HG03103 (cell line): ENCODE measurements at regions not wholly inside any gene's neighbourhood (a gene's known extent, or its start where the extent isn't known, plus 50 kb on each side); places are given as distances from the start of the nearest gene placed in this dataset.

Experiments
- ATAC-seq: cut with Tn5 transposase; IDR thresholded peaks from one replicate; pipeline ENCODE4 v1.9.1; 2021; ENCODE audit warnings: low read depth; ENCODE audit not compliant: unreplicated experiment

DNA sequence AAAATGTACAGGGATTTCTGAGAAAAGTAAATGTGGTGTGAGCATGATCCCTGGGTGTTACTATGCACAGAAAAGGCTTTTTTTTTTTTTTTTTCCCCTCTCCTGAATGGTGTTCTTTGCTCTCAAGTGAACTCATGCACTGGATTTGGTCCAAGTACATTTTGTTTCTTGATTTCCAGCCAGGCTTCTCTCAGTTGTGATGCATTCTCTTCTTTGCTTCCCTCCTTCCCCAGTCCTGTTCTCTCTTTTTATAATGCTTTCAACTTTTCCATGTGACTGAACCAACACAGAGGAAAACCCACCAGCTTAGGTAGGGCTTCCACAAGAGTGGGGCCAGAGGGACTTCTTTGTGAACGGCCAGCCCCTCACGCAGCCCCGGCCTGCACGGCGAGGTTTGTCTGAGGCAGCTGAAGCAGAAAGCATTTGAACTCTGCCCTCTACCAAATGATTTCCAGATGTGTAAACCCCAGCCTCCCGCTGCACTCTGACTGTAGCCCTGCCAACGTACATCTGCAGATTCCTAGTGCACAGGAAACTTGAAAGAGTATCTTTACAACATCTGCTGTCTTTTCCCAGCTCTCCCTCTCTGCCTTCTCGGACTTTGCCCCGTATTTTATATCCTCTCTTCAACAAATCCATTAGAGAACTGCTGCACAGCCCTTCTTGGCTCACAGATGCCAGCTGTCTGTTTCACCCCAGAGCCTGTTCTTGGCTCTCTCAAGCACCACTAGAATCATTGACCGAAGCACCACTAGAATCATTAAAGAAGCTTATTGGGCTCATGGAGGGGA lies 71.8 kb upstream of the CD180 start:
- no peak for ATAC-seq

DNA sequence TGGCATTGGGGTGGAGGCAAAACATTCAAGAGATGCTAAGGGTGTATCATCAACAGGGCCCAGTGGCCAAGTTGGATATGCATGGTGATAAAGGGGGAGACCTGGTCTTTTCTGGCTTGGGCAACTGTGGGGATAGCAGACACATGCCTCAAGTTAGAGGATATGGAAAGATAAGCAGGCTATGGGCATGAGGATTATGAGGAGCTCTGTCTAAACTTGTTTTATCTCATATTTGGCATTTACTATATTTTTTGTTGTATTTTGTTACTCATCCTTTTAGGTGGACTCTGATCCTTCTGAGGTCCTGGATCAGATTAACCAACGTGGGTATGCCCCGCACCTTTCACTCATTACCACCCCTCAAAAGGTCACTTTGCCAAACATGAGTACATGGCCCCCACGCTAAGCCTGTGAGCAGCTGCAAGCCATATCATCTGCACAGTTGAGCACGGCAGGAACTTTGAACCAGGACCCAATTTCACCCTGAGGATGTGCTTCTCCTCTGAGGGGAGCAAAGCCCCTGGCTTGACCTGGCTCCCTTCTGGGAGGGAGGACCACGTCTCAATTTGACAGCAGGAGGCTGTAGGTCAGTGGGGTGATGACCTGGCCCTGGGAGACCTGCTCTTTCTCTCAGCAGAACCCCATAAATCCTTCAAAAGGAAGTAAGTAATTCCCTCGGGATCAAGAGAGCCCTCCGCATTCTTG lies 71.1 kb upstream of the CD180 start:
- ATAC-seq, result no peak

- ATAC-seq, result no peak
Measured at GRCh38 chr5:67266654-67267350, 70.2 kb upstream of the CD180 start.

DNA sequence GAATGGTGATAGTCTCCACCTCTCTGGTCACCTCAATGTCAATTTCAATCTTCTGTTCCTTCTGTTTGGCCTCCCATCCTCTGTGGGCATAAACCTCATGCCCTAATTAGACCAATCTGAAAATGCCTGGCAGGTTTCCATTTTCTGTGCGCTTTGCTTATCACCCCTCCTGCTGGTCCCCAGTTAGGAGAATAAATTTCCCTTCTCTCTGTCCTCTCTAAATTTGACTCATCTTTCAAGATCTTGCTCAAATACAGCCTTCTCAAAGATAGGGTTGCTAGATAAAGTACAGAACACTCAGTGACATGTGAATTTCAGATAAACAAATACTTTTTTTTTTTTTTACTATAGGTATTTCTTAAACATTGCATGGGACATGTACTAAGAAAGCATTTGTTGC lies 69.4 kb upstream of the CD180 start:
- no peak for ATAC-seq

- ATAC-seq, result no peak
Measured at GRCh38 chr5:67263656-67264408, 67.2 kb upstream of the CD180 start.

GRCh38 chr5:67262956-67263355 lies 66.4 kb upstream of the CD180 start:
- no peak for ATAC-seq

- no peak for ATAC-seq
Measured at GRCh38 chr5:67262206-67262605, 65.6 kb upstream of the CD180 start.

- no peak for ATAC-seq
Measured at GRCh38 chr5:67259548-67260215, 63.1 kb upstream of the CD180 start.

- no peak for ATAC-seq
Measured at GRCh38 chr5:67257500-67257899, 60.9 kb upstream of the CD180 start.

DNA sequence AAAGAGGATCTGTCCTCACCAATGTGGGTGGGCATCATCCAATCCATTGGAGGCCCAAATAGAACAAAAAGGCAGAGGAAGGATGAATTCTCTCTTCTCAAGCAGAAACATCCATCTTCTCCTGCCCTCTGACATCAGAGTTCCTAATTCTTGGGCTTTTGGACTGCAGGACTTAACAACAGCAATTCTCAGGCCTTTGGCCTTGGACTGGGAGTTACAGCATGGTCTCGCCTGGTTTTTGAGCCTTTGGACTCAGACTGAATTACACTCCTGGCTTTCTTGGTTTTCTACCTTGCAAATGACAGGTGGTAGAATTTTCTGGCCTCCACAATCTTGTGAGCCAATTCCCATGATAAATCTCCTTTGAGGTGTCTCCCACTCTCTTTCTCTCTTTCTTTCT lies 60.5 kb upstream of the CD180 start:
- no peak for ATAC-seq

- ATAC-seq, result no peak
Measured at GRCh38 chr5:67255881-67256280, 59.3 kb upstream of the CD180 start.

GRCh38 chr5:67253911-67254310 lies 57.3 kb upstream of the CD180 start:
- no peak for ATAC-seq

DNA sequence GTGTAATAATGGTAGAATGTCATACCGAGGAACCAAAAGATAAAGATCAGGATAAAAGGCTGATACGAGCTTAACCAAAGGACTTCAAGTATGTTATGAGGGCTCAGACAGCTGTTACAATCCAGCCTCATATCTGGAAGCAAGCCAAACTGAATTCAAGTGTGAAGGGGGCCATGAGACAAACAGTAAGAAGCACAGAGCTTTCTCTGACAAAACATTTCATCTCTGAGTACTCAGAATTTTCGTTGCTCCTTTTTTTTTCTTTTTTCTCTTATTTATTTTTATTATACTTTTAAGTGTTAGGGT lies 52.9 kb upstream of the CD180 start:
- no peak for ATAC-seq

DNA sequence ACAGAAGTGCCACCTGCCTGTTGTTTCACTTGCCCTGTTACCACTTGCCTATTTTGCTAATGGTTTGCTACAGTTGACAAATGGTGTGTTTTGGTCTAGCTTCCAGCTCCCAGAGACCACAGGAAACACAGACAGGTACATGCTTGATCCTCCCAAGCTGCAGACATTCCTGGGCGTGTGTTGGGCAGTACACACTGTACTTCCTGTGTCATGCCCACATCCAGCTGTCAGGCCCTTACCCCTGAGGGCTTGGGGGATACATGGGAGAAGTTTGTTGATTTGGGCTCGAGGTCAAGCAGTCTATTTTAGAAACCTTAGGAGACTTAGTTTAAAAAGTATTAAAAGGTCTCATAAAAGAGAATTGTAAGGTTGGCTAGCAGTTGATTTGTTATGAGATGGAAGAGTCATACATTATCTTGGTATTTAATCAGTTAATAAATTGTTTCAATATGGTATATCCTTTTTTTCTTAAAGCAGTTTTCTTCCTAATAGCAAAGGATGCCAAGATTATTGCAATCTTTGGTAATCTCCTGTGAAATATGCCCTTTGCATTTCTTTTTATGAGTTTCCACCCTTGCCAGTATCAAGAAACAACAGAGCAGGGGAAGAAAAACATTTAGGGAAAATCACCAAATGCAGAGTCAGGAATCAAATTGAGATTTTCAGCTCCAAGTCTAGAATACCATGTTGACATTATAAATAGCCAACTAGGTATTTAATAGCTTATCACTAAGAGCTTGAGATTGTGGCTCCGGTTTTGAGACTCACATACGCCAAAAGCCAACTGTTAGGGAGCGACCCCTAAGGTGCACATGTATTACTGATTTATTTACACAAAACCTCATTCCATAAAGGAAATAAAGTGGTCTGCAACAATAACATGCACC lies 52.3 kb upstream of the CD180 start:
- no peak for ATAC-seq

GRCh38 chr5:67246546-67247268 lies 50.1 kb upstream of the CD180 start:
- no peak for ATAC-seq
